HepG2 (cell line): ENCODE measurements at regions not wholly inside any gene's neighbourhood (a gene's known extent, or its start where the extent isn't known, plus 50 kb on each side); places are given as distances from the start of the nearest gene placed in this dataset.

ENCODE experiments used
- ATAC-seq: fragments of 200-7000 bp; cut with Tn5 transposase; 3 replicates; pipeline ENCODE4 v1.9.1; 2020; ENCODE audit warnings: mild to moderate bottlenecking, moderate library complexity
- BruUV-seq: library from RNA; stranded (reverse); fragments of 400-500 nt; replicated peaks from 2 replicates; lab custom pipeline; 2021; lab: Mats Ljungman, UMichigan
- CTCF ChIA-PET: fragments of 300-600 bp; formaldehyde crosslinking; extraction: SDS; loops from one replicate; lab custom pipeline; 2021; ENCODE audit warnings: low total read pairs, inconsistent platforms, low intra/inter-chr PET ratio; lab: Yijun Ruan, JAX
- POLR2A ChIA-PET: fragments of 350-600 bp; sonication (Branson Sonifier 250); formaldehyde crosslinking; loops from one replicate; lab custom pipeline; 2020; ENCODE audit warnings: antibody characterized with exemption, inconsistent platforms; lab: Yijun Ruan, JAX
- DNase-seq: peaks from one replicate; pipeline ENCODE4 v3.0.0-alpha.2; 2015; ENCODE audit warnings: low spot score
- FAIRE-seq: peaks from 3 replicates; lab custom pipeline; 2011; peaks lifted over from hg19 to GRCh38; lab: Jason Lieb, UNC
- H2AFZ ChIP-seq: one replicate; pipeline ENCODE4 v1.6.1; 2011; ENCODE audit warnings: low read length, inconsistent platforms
- H3K27ac ChIP-seq: fragments of 300-600 bp; 3 replicates; pipeline ENCODE4 v1.8.0; 2011; ENCODE audit warnings: mixed run types, mild to moderate bottlenecking, mixed read lengths, low read length, inconsistent platforms; ENCODE audit not compliant: insufficient read depth; ENCODE audit errors: extremely low read length
- H3K27me3 ChIP-seq, 2 experiments: fragments of 200-600 bp in 1 of 2; 2 replicates in 1 of 2; 3 replicates in 1 of 2; pipeline versions ENCODE4 v1.6.0 to v1.8.0; 2011; ENCODE audit warnings: low read length in 2 of 2, mild to moderate bottlenecking in 2 of 2, moderate library complexity in 2 of 2, inconsistent platforms in 1 of 2; ENCODE audit not compliant: insufficient read depth in 2 of 2, control insufficient read depth in 1 of 2
- H3K36me3 ChIP-seq, 2 experiments: fragments of 200-600 bp in 1 of 2; replicated peaks in 1 of 2; 2 replicates in 1 of 2; 3 replicates in 1 of 2; pipeline versions ENCODE4 v1.5.1 to v1.8.0; 2011; ENCODE audit warnings: low read length in 2 of 2, inconsistent platforms in 1 of 2; ENCODE audit not compliant: insufficient read depth in 2 of 2, control insufficient read depth in 1 of 2
- H3K4me1 ChIP-seq: 2 replicates; pipeline ENCODE4 v1.5.1; 2012; ENCODE audit warnings: low read length, inconsistent platforms; ENCODE audit not compliant: insufficient read depth
- H3K4me2 ChIP-seq: 2 replicates; pipeline ENCODE4 v1.6.0; 2011; ENCODE audit warnings: low read depth, low read length, inconsistent platforms
- H3K4me3 ChIP-seq, 3 experiments: fragments of 200-600 bp in 1 of 3; sonication (generic), shearing (Covaris generic) in 1 of 3; replicated peaks in 1 of 3; 2 replicates each; pipeline ENCODE4 v1.5.1; 2011 to 2016; ENCODE audit warnings: low read length in 3 of 3, inconsistent platforms in 2 of 3, low read depth in 2 of 3, mild to moderate bottlenecking in 2 of 3, control low read depth in 1 of 3, mixed read lengths in 1 of 3; ENCODE audit not compliant: insufficient read depth in 1 of 3
- H3K79me2 ChIP-seq: one replicate; pipeline ENCODE4 v1.6.1; 2011; ENCODE audit warnings: low read length, inconsistent platforms; ENCODE audit not compliant: insufficient read depth
- H3K9ac ChIP-seq: 2 replicates; pipeline ENCODE4 v1.6.0; 2011; ENCODE audit warnings: mild to moderate bottlenecking, low read depth, low read length, inconsistent platforms; ENCODE audit not compliant: insufficient read depth
- H3K9me3 ChIP-seq: 2 replicates; pipeline ENCODE4 v1.5.1; 2012; ENCODE audit warnings: mild to moderate bottlenecking, low read length
- H4K20me1 ChIP-seq: 2 replicates; pipeline ENCODE4 v1.6.0; 2011; ENCODE audit warnings: inconsistent platforms, mild to moderate bottlenecking, low read length, moderate library complexity; ENCODE audit not compliant: insufficient read depth
- GRHL1 ChIP-seq: sonication (generic); formaldehyde crosslinking; conservative IDR thresholded peaks from 2 replicates; pipeline ENCODE4 v1.8.0; 2022; ENCODE audit warnings: missing genetic modification reagents
- MYNN ChIP-seq: sonication (generic); formaldehyde crosslinking; IDR thresholded peaks from 2 replicates; pipeline ENCODE4 v1.4.0; 2020; ENCODE audit warnings: mild to moderate bottlenecking, low read depth, missing genetic modification reagents
- PREB ChIP-seq: sonication (generic); formaldehyde crosslinking; IDR thresholded peaks from 2 replicates; pipeline ENCODE4 v1.4.0; 2020; ENCODE audit warnings: missing genetic modification reagents
- THAP8 ChIP-seq: sonication (generic); formaldehyde crosslinking; IDR thresholded peaks from 2 replicates; pipeline ENCODE4 v1.5.1; 2020; ENCODE audit warnings: missing genetic modification reagents, mild to moderate bottlenecking, borderline replicate concordance
- ZBTB26 ChIP-seq: IDR thresholded peaks from 2 replicates; pipeline ENCODE4 v1.6.1; 2016; ENCODE audit warnings: missing compliant biosample characterization, missing genetic modification reagents, borderline replicate concordance
- ZNF383 ChIP-seq: sonication (generic); formaldehyde crosslinking; IDR thresholded peaks from 2 replicates; pipeline ENCODE4 v1.4.0; 2020; ENCODE audit warnings: missing genetic modification reagents, mild to moderate bottlenecking, borderline replicate concordance
- whole genome bisulfite sequencing: methylation state at CpG from one replicate; pipeline ENCODE4 v1.1.6; 2017; ENCODE audit warnings: low lambda C conversion rate; 5-methylcytosine and 5-hydroxymethylcytosine counted together
- in situ Hi-C: cut with HindIII; loops from 2 replicates; pipeline ENCODE4 v1.10.0; 2017; ENCODE audit warnings: low pct_unique_long_range_greater_than_20kb; ENCODE audit not compliant: extremely low pct_ligation_motif_present
- intact Hi-C: fragments of 100-400 bp; cut with micrococcal nuclease; formaldehyde crosslinking; loops from one replicate; pipeline ENCODE4 v1.10.0; 2022; ENCODE audit not compliant: unreplicated experiment

GRCh38 chr7:34282271-34282670 lies 375.7 kb upstream of the NPSR1 start:
- peaks cover 15% of the 10 kb centered on the region for H3K9me3 ChIP-seq
- FAIRE-seq, result no peak
- POLR2A ChIA-PET, result no interaction called here
- H3K4me3 ChIP-seq, result no peak overlapping the region
- no peaks in the 10 kb centered on the region for H3K27me3 ChIP-seq
- H3K9ac ChIP-seq, result no peak overlapping the region
- H3K36me3 ChIP-seq, result no peaks in the 10 kb centered on the region
- H3K79me2 ChIP-seq, result no peaks in the 10 kb centered on the region
- no peak overlapping the region for H3K27ac ChIP-seq
- no peak for TF ChIP-seq PREB (CRISPR knock-in tag)
- TF ChIP-seq ZNF383, result no peak
- TF ChIP-seq ZBTB26 (CRISPR knock-in tag), result no peak
- TF ChIP-seq THAP8 (CRISPR knock-in tag), result no peak
- TF ChIP-seq GRHL1, result no peak
- no peak for TF ChIP-seq MYNN
- H2AFZ ChIP-seq, result no peak overlapping the region
- in situ Hi-C loops (no loop called here), intact Hi-C loops (no loop called here)
- no peak for ATAC-seq
- no peaks in the 10 kb centered on the region for H3K4me1 ChIP-seq
- H3K4me2 ChIP-seq, result no peak overlapping the region
- CTCF ChIA-PET, result no interaction called here
- WGBS, result 0% methylated on average over 1 of the region's 1 CpG
- no peaks in the 10 kb centered on the region for H4K20me1 ChIP-seq
- BruUV-seq, result no TSS peak
- no peak for DNase-seq
